Transverse colon (tissue), 4 donors: ENCODE measurements at regions not wholly inside any gene's neighbourhood (a gene's known extent, or its start where the extent isn't known, plus 50 kb on each side); places are given as distances from the start of the nearest gene placed in this dataset.

Experiments
- EP300 ChIP-seq: sonication (generic); formaldehyde crosslinking; IDR thresholded peaks from one replicate; pipeline ENCODE4 v1.6.1; 2017; ENCODE audit warnings: antibody characterized with exemption, low read depth
- POLR2A ChIP-seq: fragments of 450-650 bp; IDR thresholded peaks from one replicate; pipeline ENCODE4 v1.6.1; 2016; ENCODE audit warnings: antibody characterized with exemption, mild to moderate bottlenecking, moderate library complexity
- POLR2AphosphoS5 ChIP-seq, 3 donors: sonication (generic); formaldehyde crosslinking; IDR thresholded peaks; one replicate each; pipeline ENCODE4 v1.6.1; 2016; ENCODE audit warnings: antibody characterized with exemption in 3 of 3
- TF ChIP-seq, protein P1 (sequence below), 5 experiments: fragments of 200-600 bp in 3 of 5; fragments of 450-650 bp in 2 of 5; sonication (generic) in 3 of 5; IDR thresholded peaks; 1 replicate in 2 of 5; 2 replicates in 3 of 5; pipeline ENCODE4 v1.5.1; 2016 to 2017; ENCODE audit warnings: antibody characterized with exemption in 5 of 5, inconsistent platforms in 3 of 5, mild to moderate bottlenecking in 2 of 5, moderate library complexity in 1 of 5

DNA sequence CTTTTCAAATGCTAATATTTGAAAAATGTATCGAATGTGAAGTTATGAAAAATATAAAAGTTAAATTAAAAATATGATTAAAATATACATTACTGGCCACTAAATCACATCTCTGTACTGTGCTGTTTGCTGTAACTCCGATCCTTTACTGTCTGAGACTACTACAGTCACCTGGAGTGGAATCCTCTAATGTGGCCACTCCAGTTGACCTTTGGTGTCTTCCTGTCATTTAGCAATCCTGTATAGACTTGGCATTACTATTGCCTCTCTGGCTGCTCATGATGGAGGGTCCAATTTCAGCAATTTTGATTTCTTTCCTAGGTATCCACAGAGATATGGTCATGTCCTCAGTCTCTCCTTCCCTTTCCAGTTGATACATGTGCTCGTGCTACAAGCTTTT lies 560.0 kb downstream of the CCDC85A start:
- TF ChIP-seq, protein P1, sequence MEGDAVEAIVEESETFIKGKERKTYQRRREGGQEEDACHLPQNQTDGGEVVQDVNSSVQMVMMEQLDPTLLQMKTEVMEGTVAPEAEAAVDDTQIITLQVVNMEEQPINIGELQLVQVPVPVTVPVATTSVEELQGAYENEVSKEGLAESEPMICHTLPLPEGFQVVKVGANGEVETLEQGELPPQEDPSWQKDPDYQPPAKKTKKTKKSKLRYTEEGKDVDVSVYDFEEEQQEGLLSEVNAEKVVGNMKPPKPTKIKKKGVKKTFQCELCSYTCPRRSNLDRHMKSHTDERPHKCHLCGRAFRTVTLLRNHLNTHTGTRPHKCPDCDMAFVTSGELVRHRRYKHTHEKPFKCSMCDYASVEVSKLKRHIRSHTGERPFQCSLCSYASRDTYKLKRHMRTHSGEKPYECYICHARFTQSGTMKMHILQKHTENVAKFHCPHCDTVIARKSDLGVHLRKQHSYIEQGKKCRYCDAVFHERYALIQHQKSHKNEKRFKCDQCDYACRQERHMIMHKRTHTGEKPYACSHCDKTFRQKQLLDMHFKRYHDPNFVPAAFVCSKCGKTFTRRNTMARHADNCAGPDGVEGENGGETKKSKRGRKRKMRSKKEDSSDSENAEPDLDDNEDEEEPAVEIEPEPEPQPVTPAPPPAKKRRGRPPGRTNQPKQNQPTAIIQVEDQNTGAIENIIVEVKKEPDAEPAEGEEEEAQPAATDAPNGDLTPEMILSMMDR (IDR thresholded peaks at IDR 0.05), result no peak
- TF ChIP-seq POLR2AphosphoS5 (IDR thresholded peaks at IDR 0.05), result no peak
- no peak for TF ChIP-seq EP300
- TF ChIP-seq POLR2A, result no peak
